ENCODE measurements at regions not wholly inside any gene's neighbourhood (a gene's known extent, or its start where the extent isn't known, plus 50 kb on each side); places are given as distances from the start of the nearest gene placed in this dataset.

GRCh38 chr14:71815110-71815509 lies 117.1 kb upstream of the RGS6 start:
- DNase-seq (ENCODE audit: low spot score), result no peak

GRCh38 chr14:71824816-71825215 lies 107.4 kb upstream of the RGS6 start:
- DNase-seq (ENCODE audit: low spot score), result no peak

GRCh38 chr14:71833476-71833875 lies 98.8 kb upstream of the RGS6 start:
- no peak for DNase-seq (ENCODE audit: low spot score)

GRCh38 chr14:71834284-71835204 lies 97.7 kb upstream of the RGS6 start:
- no peak for DNase-seq (ENCODE audit: low spot score)

- no peak for DNase-seq (ENCODE audit: low spot score)
Measured at GRCh38 chr14:71852181-71852580, 80.0 kb upstream of the RGS6 start.

- DNase-seq (ENCODE audit: low spot score), result no peak
Measured at GRCh38 chr14:71855399-71856036, 76.7 kb upstream of the RGS6 start.

GRCh38 chr14:71856199-71856919 lies 75.9 kb upstream of the RGS6 start:
- no peak for DNase-seq (ENCODE audit: low spot score)

- DNase-seq (ENCODE audit: low spot score), result no peak
Measured at GRCh38 chr14:71863049-71863448, 69.2 kb upstream of the RGS6 start.

- no peak for DNase-seq (ENCODE audit: low spot score)
Measured at GRCh38 chr14:71863766-71864165, 68.5 kb upstream of the RGS6 start.
